ENCODE measurements at regions not wholly inside any gene's neighbourhood (a gene's known extent, or its start where the extent isn't known, plus 50 kb on each side); places are given as distances from the start of the nearest gene placed in this dataset.

DNA sequence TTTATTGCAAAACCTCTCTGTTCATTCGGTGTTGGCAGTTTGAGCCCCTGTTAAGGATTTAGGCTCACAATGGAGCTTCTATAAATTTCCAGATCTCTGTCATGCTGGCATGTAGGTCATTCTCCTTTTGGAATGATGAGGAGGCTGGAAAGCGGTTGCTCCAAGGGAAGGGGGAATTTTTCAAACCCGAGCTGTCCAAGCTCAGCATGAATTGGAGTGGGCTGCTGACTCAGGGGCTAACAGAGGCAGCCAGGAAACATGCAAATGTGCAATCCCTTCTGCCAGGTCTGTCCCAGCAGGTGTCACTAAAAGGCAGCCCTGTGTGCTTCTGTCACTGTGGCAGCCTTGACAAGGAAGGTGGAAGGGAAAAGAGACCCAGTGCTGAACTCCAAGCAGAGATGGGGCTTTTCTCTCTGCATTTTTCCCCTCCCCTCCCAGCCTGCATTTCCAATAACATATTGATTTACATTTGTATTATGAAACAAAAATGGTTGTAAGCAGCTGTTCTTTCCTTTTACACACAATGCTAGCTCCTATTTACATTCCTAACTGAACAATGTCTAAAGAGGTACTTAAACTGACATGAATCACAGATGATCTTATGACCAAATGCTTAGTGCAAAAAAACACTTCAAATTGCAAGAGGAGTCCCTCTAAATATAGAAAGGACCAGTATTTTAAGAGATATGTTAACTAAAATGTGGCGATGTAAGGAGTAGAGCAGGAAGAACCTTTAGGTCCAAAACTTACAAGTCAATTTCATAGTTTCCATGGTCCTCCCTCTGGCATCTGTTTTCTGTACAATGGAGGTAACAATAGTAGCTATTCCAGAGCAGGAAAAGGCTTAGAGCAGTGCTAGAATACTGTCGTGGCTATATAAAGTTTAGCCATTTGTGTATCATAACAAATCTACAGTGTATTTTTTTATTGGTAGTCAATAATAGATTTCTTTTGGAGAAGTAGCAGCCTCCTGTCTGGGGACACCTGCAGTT, 84.5 kb upstream of the ATP10A start:
- no peaks in the 10 kb centered on the region for H3K4me1 ChIP-seq (ENCODE audit: control insufficient read depth in 3 of 3, insufficient read depth in 2 of 3, low read depth in 1 of 3, low read length in 2 of 3)
- 44 to 51% (median 47%) methylated on average over 5 of the region's 5 CpGs for WGBS, 3 donors
- no peaks in the 10 kb centered on the region for H3K27me3 ChIP-seq (ENCODE audit: control insufficient read depth in 3 of 3, insufficient read depth in 3 of 3, low read length in 3 of 3)
- no peaks in the 10 kb centered on the region for H3K9me3 ChIP-seq (ENCODE audit: control insufficient read depth in 2 of 2, insufficient read depth in 1 of 2, low read depth in 1 of 2, low read length in 1 of 2)
- FAIRE-seq (no peak), DNase-seq (no peak)
- H3K36me3 ChIP-seq (ENCODE audit: control insufficient read depth in 3 of 3, insufficient read depth in 2 of 3, low read depth in 1 of 3, low read length in 3 of 3): no peaks in the 10 kb centered on the region
- no peak overlapping the region for H3K27ac ChIP-seq (ENCODE audit: low read depth in 1 of 3, low read length in 2 of 3)
- no peak overlapping the region for H3K4me3 ChIP-seq (ENCODE audit: low read depth in 1 of 3, low read length in 3 of 3)

DNA sequence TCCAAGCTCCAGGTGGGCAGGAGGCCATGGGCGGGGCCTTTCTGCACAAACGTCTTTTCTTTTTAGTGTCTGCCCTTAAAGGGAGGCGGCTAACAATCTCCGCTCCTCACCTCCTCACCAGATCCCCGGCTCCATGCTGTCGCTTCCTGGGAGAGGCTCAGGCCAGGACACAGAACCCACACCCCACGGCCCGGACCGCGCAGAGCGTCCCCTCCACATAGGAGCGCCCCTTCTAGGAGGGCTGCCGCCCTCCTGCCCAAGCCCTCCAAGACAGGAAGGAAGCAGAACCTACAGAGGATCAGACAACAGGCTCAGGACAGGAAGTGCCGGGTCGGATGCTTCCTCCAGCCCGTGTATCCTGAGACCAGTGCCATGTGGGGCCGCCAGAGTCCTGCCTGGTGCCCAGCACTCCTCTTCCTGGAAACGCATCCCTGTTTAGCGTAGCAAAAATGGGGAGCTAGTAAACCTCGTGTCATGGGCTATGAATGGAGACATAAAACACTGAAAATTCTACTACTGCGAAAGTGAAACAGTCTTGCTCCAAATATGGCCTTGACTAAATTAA, 83.2 kb upstream of the ATP10A start:
- DNase-seq (no peak), FAIRE-seq (no peak)
- H3K27ac ChIP-seq (ENCODE audit: low read depth in 1 of 3, low read length in 2 of 3): no peak overlapping the region
- 75 to 84% (median 79%) methylated on average over 21 of the region's 21 CpGs for WGBS, 3 donors
- no peaks in the 10 kb centered on the region for H3K9me3 ChIP-seq (ENCODE audit: control insufficient read depth in 2 of 2, insufficient read depth in 1 of 2, low read depth in 1 of 2, low read length in 1 of 2)
- no peaks in the 10 kb centered on the region for H3K36me3 ChIP-seq (ENCODE audit: control insufficient read depth in 3 of 3, insufficient read depth in 2 of 3, low read depth in 1 of 3, low read length in 3 of 3)
- no peak overlapping the region for H3K4me3 ChIP-seq (ENCODE audit: low read depth in 1 of 3, low read length in 3 of 3)
- no peaks in the 10 kb centered on the region for H3K27me3 ChIP-seq (ENCODE audit: control insufficient read depth in 3 of 3, insufficient read depth in 3 of 3, low read length in 3 of 3)
- H3K4me1 ChIP-seq (ENCODE audit: control insufficient read depth in 3 of 3, insufficient read depth in 2 of 3, low read depth in 1 of 3, low read length in 2 of 3): no peaks in the 10 kb centered on the region

DNA sequence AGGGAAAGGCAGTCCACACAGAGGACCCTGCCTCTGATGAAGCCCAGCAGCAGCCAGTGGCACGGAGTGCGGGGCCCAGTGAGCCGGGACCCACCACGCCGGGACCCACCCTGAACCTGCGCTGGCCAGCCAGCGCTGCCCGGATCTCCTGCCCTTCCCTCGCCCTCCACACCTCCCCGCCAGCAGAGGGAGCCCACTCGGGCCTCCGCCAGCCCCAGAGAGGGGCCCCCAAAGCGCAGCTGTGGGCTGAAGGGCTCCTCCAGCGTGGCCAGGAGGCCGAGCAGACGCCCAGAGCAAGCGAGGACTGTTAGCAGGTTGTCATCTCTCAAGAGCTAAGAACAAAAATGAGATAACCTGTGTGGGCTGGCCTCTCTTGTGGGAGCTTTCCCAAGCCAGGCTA, 81.3 kb upstream of the ATP10A start:
- FAIRE-seq: no peak

GRCh38 chr15:25943831-25944230, 80.7 kb upstream of the ATP10A start:
- no peaks in the 10 kb centered on the region for H3K4me1 ChIP-seq (ENCODE audit: control insufficient read depth in 3 of 3, insufficient read depth in 2 of 3, low read depth in 1 of 3, low read length in 2 of 3)
- DNase-seq (no peak), FAIRE-seq (no peak)
- no peaks in the 10 kb centered on the region for H3K27me3 ChIP-seq (ENCODE audit: control insufficient read depth in 3 of 3, insufficient read depth in 3 of 3, low read length in 3 of 3)
- no peaks in the 10 kb centered on the region for H3K36me3 ChIP-seq (ENCODE audit: control insufficient read depth in 3 of 3, insufficient read depth in 2 of 3, low read depth in 1 of 3, low read length in 3 of 3)
- no peaks in the 10 kb centered on the region for H3K9me3 ChIP-seq (ENCODE audit: control insufficient read depth in 2 of 2, insufficient read depth in 1 of 2, low read depth in 1 of 2, low read length in 1 of 2)
- H3K27ac ChIP-seq (ENCODE audit: low read depth in 1 of 3, low read length in 2 of 3): no peak overlapping the region
- 78 to 83% (median 83%) methylated on average over 9 of the region's 9 CpGs for WGBS, 3 donors
- no peak overlapping the region for H3K4me3 ChIP-seq (ENCODE audit: low read depth in 1 of 3, low read length in 3 of 3)

More for the DNA sequence above, 81.3 kb upstream of the ATP10A start:
- H3K4me3 ChIP-seq (ENCODE audit: low read depth in 1 of 3, low read length in 3 of 3): no peak overlapping the region
- H3K27me3 ChIP-seq (ENCODE audit: control insufficient read depth in 3 of 3, insufficient read depth in 3 of 3, low read length in 3 of 3): no peaks in the 10 kb centered on the region
- DNase-seq: no peak
- H3K36me3 ChIP-seq (ENCODE audit: control insufficient read depth in 3 of 3, insufficient read depth in 2 of 3, low read depth in 1 of 3, low read length in 3 of 3): no peaks in the 10 kb centered on the region
- H3K9me3 ChIP-seq (ENCODE audit: control insufficient read depth in 2 of 2, insufficient read depth in 1 of 2, low read depth in 1 of 2, low read length in 1 of 2): no peaks in the 10 kb centered on the region
- H3K4me1 ChIP-seq (ENCODE audit: control insufficient read depth in 3 of 3, insufficient read depth in 2 of 3, low read depth in 1 of 3, low read length in 2 of 3): no peaks in the 10 kb centered on the region
- WGBS, 3 donors: 76 to 87% (median 86%) methylated on average over 17 of the region's 17 CpGs
- H3K27ac ChIP-seq (ENCODE audit: low read depth in 1 of 3, low read length in 2 of 3): no peak overlapping the region

- H3K4me3 ChIP-seq (ENCODE audit: low read depth in 1 of 3, low read length in 3 of 3): no peak overlapping the region
- no peaks in the 10 kb centered on the region for H3K9me3 ChIP-seq (ENCODE audit: control insufficient read depth in 2 of 2, insufficient read depth in 1 of 2, low read depth in 1 of 2, low read length in 1 of 2)
- WGBS, 3 donors: 70 to 88% (median 73%) methylated on average over 4 of the region's 4 CpGs
- no peaks in the 10 kb centered on the region for H3K4me1 ChIP-seq (ENCODE audit: control insufficient read depth in 3 of 3, insufficient read depth in 2 of 3, low read depth in 1 of 3, low read length in 2 of 3)
- no peak overlapping the region for H3K27ac ChIP-seq (ENCODE audit: low read depth in 1 of 3, low read length in 2 of 3)
- no peaks in the 10 kb centered on the region for H3K36me3 ChIP-seq (ENCODE audit: control insufficient read depth in 3 of 3, insufficient read depth in 2 of 3, low read depth in 1 of 3, low read length in 3 of 3)
- FAIRE-seq (no peak), DNase-seq (no peak)
- H3K27me3 ChIP-seq (ENCODE audit: control insufficient read depth in 3 of 3, insufficient read depth in 3 of 3, low read length in 3 of 3): no peaks in the 10 kb centered on the region
These were observed 76.0 kb upstream of the ATP10A start for GRCh38 chr15:25939122-25939521.

- no peak overlapping the region for H3K4me3 ChIP-seq (ENCODE audit: low read depth in 1 of 3, low read length in 3 of 3)
- H3K4me1 ChIP-seq (ENCODE audit: control insufficient read depth in 3 of 3, insufficient read depth in 2 of 3, low read depth in 1 of 3, low read length in 2 of 3): no peaks in the 10 kb centered on the region
- no peak for DNase-seq
- H3K27me3 ChIP-seq (ENCODE audit: control insufficient read depth in 3 of 3, insufficient read depth in 3 of 3, low read length in 3 of 3): peaks cover 0 to 2% (median 0%) of the 10 kb centered on the region in 3 donors
- H3K36me3 ChIP-seq (ENCODE audit: control insufficient read depth in 3 of 3, insufficient read depth in 2 of 3, low read depth in 1 of 3, low read length in 3 of 3): no peaks in the 10 kb centered on the region
- no peaks in the 10 kb centered on the region for H3K9me3 ChIP-seq (ENCODE audit: control insufficient read depth in 2 of 2, insufficient read depth in 1 of 2, low read depth in 1 of 2, low read length in 1 of 2)
- FAIRE-seq: no peak
- H3K27ac ChIP-seq (ENCODE audit: low read depth in 1 of 3, low read length in 2 of 3): no peak overlapping the region
These were observed 74.7 kb upstream of the ATP10A start for GRCh38 chr15:25937796-25938195.

GRCh38 chr15:25936004-25936403, 72.9 kb upstream of the ATP10A start:
- no peak overlapping the region for H3K27ac ChIP-seq (ENCODE audit: low read depth in 1 of 3, low read length in 2 of 3)
- no peaks in the 10 kb centered on the region for H3K36me3 ChIP-seq (ENCODE audit: control insufficient read depth in 3 of 3, insufficient read depth in 2 of 3, low read depth in 1 of 3, low read length in 3 of 3)
- no peaks in the 10 kb centered on the region for H3K4me1 ChIP-seq (ENCODE audit: control insufficient read depth in 3 of 3, insufficient read depth in 2 of 3, low read depth in 1 of 3, low read length in 2 of 3)
- H3K9me3 ChIP-seq (ENCODE audit: control insufficient read depth in 2 of 2, insufficient read depth in 1 of 2, low read depth in 1 of 2, low read length in 1 of 2): no peaks in the 10 kb centered on the region
- no peak overlapping the region for H3K4me3 ChIP-seq (ENCODE audit: low read depth in 1 of 3, low read length in 3 of 3)
- DNase-seq (no peak), FAIRE-seq (no peak)
- peaks cover 0 to 2% (median 0%) of the 10 kb centered on the region in 3 donors for H3K27me3 ChIP-seq (ENCODE audit: control insufficient read depth in 3 of 3, insufficient read depth in 3 of 3, low read length in 3 of 3)
- 86 to 90% (median 87%) methylated on average over 7 of the region's 7 CpGs for WGBS, 3 donors

DNA sequence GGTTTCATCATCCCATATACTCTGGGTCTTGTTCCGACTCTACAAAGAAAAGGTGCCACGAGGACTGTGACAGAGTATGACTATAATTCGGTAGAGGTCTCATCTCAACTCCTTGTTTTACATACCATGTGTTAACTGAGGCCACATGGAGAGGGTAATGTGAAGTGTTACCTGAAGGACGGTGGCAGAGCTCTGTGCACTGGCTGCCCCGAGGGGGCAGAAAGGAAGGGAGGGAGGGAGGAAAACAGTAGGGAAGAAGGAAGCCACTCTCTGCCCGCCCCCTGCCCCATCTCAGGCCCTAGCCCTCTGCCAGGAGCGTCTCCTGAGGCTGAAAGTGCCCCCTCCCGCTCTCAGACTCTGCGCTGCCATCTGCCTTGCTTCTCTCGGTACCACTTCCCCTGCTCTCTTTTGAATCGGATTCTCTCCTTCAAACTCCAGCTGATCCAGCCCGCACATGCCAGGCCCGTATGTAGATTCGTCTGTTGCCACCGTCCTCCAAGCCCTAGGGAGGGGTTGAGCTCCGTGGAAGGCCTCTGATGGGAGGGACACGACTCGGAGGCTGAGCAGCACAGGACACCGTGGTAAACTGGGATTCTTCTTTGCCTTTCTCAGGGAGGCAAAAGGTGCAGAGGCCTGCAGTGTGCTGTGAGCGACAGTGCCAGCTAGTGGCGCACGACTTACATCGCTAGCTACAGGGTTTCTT, 70.5 kb upstream of the ATP10A start:
- Histone ChIP-seq H3K4me1 (ENCODE audit: control insufficient read depth in 3 of 3, insufficient read depth in 2 of 3, low read depth in 1 of 3, low read length in 2 of 3) (no peaks in the 10 kb centered on the region), H3K27ac (ENCODE audit: low read depth in 1 of 3, low read length in 2 of 3) (no peak overlapping the region), H3K4me3 (ENCODE audit: low read depth in 1 of 3, low read length in 3 of 3) (no peak overlapping the region), H3K27me3 (ENCODE audit: control insufficient read depth in 3 of 3, insufficient read depth in 3 of 3, low read length in 3 of 3) (peaks cover 0 to 2% (median 0%) of the 10 kb centered on the region in 3 donors), H3K36me3 (ENCODE audit: control insufficient read depth in 3 of 3, insufficient read depth in 2 of 3, low read depth in 1 of 3, low read length in 3 of 3) (no peaks in the 10 kb centered on the region), H3K9me3 (ENCODE audit: control insufficient read depth in 2 of 2, insufficient read depth in 1 of 2, low read depth in 1 of 2, low read length in 1 of 2) (no peaks in the 10 kb centered on the region)
- DNase-seq (peak; percentile 15 to 76), FAIRE-seq (no peak)
- WGBS, 3 donors: 16 to 21% (median 20%) methylated on average over 23 of the region's 23 CpGs

Measured in small intestine (tissue), 7 donors.